GM23248 (cell line): ENCODE measurements at regions not wholly inside any gene's neighbourhood (a gene's known extent, or its start where the extent isn't known, plus 50 kb on each side); places are given as distances from the start of the nearest gene placed in this dataset.
"Not testable (repeated sequence)": the region's sequence is repeated elsewhere in the genome, so short reads cannot be mapped to it uniquely, and the experiment has no call there.

Experiments
- DNase-seq: peaks from one replicate; pipeline ENCODE4 v3.0.0-alpha.2; 2015
- H2AFZ ChIP-seq: fragments of 200-600 bp; sonication (generic); 2 replicates; pipeline ENCODE4 v1.6.1; 2016; ENCODE audit warnings: antibody characterized with exemption
- H3F3A ChIP-seq: fragments of 200-600 bp; sonication (generic); 2 replicates; pipeline ENCODE4 v1.6.1; 2016; ENCODE audit warnings: mild to moderate bottlenecking, antibody characterized with exemption, mixed run types; ENCODE audit not compliant: insufficient read depth
- H3K27ac ChIP-seq: fragments of 200-600 bp; sonication (generic); 2 replicates; pipeline ENCODE4 v1.5.1; 2016; ENCODE audit warnings: mild to moderate bottlenecking
- H3K27me3 ChIP-seq: fragments of 200-600 bp; sonication (generic); replicated peaks from 2 replicates; pipeline ENCODE4 v1.6.1; 2016; ENCODE audit warnings: mild to moderate bottlenecking; ENCODE audit not compliant: insufficient read depth
- H3K36me3 ChIP-seq: fragments of 200-600 bp; sonication (generic); 2 replicates; pipeline ENCODE4 v1.6.1; 2016; ENCODE audit warnings: low read depth, mild to moderate bottlenecking
- H3K4me1 ChIP-seq: fragments of 200-600 bp; sonication (generic); 2 replicates; pipeline ENCODE4 v1.6.1; 2016; ENCODE audit warnings: mild to moderate bottlenecking; ENCODE audit not compliant: insufficient read depth
- H3K4me2 ChIP-seq: fragments of 200-600 bp; sonication (generic); one replicate; pipeline ENCODE4 v1.6.1; 2016; ENCODE audit warnings: mild to moderate bottlenecking; ENCODE audit not compliant: unreplicated experiment
- H3K4me3 ChIP-seq: fragments of 200-600 bp; sonication (generic); 2 replicates; pipeline ENCODE4 v1.5.1; 2016; ENCODE audit warnings: mild to moderate bottlenecking
- H3K79me2 ChIP-seq: fragments of 200-600 bp; sonication (generic); 2 replicates; pipeline ENCODE4 v1.6.1; 2016; ENCODE audit warnings: mild to moderate bottlenecking; ENCODE audit not compliant: insufficient read depth
- H3K9ac ChIP-seq: fragments of 200-600 bp; sonication (generic); 2 replicates; pipeline ENCODE4 v1.6.1; 2016; ENCODE audit warnings: mild to moderate bottlenecking
- H3K9me2 ChIP-seq: fragments of 200-600 bp; sonication (generic); 2 replicates; pipeline ENCODE4 v1.6.1; 2016; ENCODE audit warnings: mixed run types, mild to moderate bottlenecking, moderate library complexity; ENCODE audit not compliant: insufficient read depth
- H3K9me3 ChIP-seq: fragments of 200-600 bp; sonication (generic); one replicate; pipeline ENCODE4 v1.6.1; 2017; ENCODE audit warnings: low read depth
- H4K20me1 ChIP-seq: fragments of 200-600 bp; sonication (generic); 2 replicates; pipeline ENCODE4 v1.6.0; 2016; ENCODE audit not compliant: insufficient read depth
- EZH2 ChIP-seq: fragments of 200-600 bp; sonication (generic); IDR thresholded peaks from 2 replicates; pipeline ENCODE4 v1.6.1; 2018; ENCODE audit warnings: antibody characterized with exemption, mild to moderate bottlenecking; ENCODE audit not compliant: insufficient read depth, poor library complexity, severe bottlenecking
- EZH2phosphoT487 ChIP-seq: fragments of 200-600 bp; sonication (generic); IDR thresholded peaks from 2 replicates; pipeline ENCODE4 v1.6.1; 2018; ENCODE audit warnings: antibody characterized with exemption, moderate library complexity, mild to moderate bottlenecking, low read depth; ENCODE audit not compliant: insufficient read depth
- WGBS, 2 experiments: methylation state at CpG; one replicate each; pipeline ENCODE4 v1.1.6; 2015 to 2017; ENCODE audit warnings: low lambda C conversion rate in 2 of 2, low coverage in 1 of 2; ENCODE audit errors: missing lambda C conversion rate in 2 of 2; 5-methylcytosine and 5-hydroxymethylcytosine counted together
- in situ Hi-C: fragments of 300-500 bp; cut with MboI; formaldehyde crosslinking; loops from 2 replicates; pipeline ENCODE4 v1.15.0; 2020

DNA sequence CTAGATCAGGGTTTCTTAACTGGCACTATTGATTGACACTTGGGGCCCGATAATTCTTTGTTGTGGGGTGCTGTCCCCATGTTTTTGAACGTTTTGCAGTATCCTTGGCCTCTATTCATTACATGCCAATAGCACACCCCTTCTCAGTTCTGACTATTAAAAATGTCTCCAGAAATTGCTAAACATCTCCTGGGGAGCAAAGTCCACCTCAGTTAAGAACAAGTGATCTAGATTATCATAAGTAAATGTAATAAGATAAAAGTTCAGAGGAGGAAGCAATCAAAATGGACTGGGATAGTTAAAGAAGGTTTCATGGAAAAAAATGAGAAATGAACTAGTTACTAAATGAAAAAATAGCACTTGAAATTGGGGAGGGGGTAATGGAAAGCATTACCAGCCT is 98.1 kb upstream of the MIR17HG start:
- no peak overlapping the region for H3K4me3 ChIP-seq
- WGBS, 2 experiments: 7 to 15% methylated on average over 2 of the region's 2 CpGs
- no peak overlapping the region for H3K9ac ChIP-seq
- H3K9me3 ChIP-seq: no peaks in the 10 kb centered on the region
- no peak overlapping the region for H2AFZ ChIP-seq
- H3K4me1 ChIP-seq: no peaks in the 10 kb centered on the region
- H3K27me3 ChIP-seq: no peaks in the 10 kb centered on the region
- no peak overlapping the region for H3K27ac ChIP-seq
- in situ Hi-C loops: no loop called here
- no peak overlapping the region for H3K4me2 ChIP-seq
- TF ChIP-seq EZH2 (no peak), EZH2phosphoT487 (no peak)
- H3K79me2 ChIP-seq: no peaks in the 10 kb centered on the region
- no peaks in the 10 kb centered on the region for H3F3A ChIP-seq
- H3K9me2 ChIP-seq: no peaks in the 10 kb centered on the region
- DNase-seq: no peak
- H3K36me3 ChIP-seq: no peaks in the 10 kb centered on the region
- no peaks in the 10 kb centered on the region for H4K20me1 ChIP-seq

DNA sequence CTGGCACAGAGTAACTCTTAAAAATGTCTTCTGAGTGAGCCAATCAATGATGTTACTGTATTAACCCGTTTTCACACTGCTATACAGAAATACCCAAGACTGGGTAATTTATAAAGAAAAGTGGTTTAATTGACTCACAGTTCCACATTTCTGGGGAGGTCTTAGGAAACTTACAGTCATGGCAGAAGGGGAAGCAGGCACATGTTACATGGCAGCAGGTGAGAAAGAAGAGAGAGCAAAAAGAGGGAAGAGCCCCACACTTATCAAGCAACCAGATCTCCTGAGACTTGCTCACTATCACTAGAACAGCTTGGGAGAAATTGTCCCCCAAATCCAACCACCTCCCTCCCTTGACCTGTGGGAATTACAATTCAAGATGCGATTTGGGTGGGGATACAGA is 97.6 kb upstream of the MIR17HG start:
- DNase-seq: no peak
- H3K9ac ChIP-seq: no peak overlapping the region
- no peaks in the 10 kb centered on the region for H3K27me3 ChIP-seq
- no peaks in the 10 kb centered on the region for H3K4me1 ChIP-seq
- H3K4me3 ChIP-seq: no peak overlapping the region
- in situ Hi-C loops: no loop called here
- no peak overlapping the region for H3K4me2 ChIP-seq
- H3K27ac ChIP-seq: no peak overlapping the region
- H3F3A ChIP-seq: no peaks in the 10 kb centered on the region
- WGBS, 2 experiments: 8 to 11% methylated on average over 2 of the region's 2 CpGs
- H3K36me3 ChIP-seq: no peaks in the 10 kb centered on the region
- TF ChIP-seq EZH2: no peak
- no peak for TF ChIP-seq EZH2phosphoT487
- no peaks in the 10 kb centered on the region for H3K9me2 ChIP-seq
- H3K9me3 ChIP-seq: no peaks in the 10 kb centered on the region
- H4K20me1 ChIP-seq: no peaks in the 10 kb centered on the region
- no peak overlapping the region for H2AFZ ChIP-seq
- no peaks in the 10 kb centered on the region for H3K79me2 ChIP-seq

DNA sequence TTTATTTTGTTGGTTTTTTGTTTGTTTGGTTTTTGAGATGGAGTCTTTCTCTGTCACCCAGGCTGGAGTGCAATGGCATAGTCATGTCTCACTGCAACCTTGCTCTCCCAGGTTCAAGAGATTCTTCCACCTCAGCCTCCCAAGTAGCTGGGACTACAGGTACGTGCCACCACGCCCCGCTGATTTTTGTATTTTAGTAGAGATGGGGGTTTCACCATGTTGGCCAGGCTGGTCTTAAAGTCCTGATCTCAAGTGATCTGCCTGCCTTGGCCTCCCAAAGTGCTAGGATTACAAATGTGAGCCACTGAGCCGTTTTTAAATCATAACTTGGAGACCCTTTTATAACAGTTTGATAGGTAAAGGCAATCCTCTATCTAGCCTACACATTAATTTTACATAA is 95.9 kb upstream of the MIR17HG start:
- H3K4me3 ChIP-seq, H3K4me1 ChIP-seq, H3K36me3 ChIP-seq, H3F3A ChIP-seq, in situ Hi-C loops, H2AFZ ChIP-seq, H3K27me3 ChIP-seq, H3K79me2 ChIP-seq, H3K27ac ChIP-seq, H4K20me1 ChIP-seq, H3K4me2 ChIP-seq, H3K9me2 ChIP-seq, H3K9me3 ChIP-seq, DNase-seq, H3K9ac ChIP-seq: not testable (repeated sequence)
- 36 to 43% methylated on average over 4 of the region's 4 CpGs for WGBS, 2 experiments

DNA sequence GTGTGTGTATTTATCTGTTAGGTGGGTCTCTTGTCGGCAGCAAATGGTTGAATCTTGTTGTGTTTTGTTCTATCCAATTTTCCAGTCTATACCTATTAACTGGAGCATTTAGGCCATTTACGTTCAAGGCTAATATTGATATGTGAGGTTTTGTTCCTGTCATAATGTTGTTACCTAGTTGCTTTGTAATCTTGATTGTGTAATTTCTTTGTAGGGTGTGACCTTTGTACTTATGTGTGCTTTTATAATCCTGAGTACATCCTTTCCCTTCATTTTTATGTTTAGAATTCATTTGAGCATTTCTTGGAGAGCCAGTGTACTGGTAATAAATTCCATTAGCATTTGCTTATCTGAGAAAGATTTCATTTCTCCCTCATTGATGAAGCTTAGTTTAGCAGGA is 83.0 kb upstream of the MIR17HG start:
- no peaks in the 10 kb centered on the region for H3K9me3 ChIP-seq
- no peak overlapping the region for H2AFZ ChIP-seq
- 27 to 40% methylated on average over 2 of the region's 2 CpGs for WGBS, 2 experiments
- H4K20me1 ChIP-seq: no peaks in the 10 kb centered on the region
- no peak overlapping the region for H3K9ac ChIP-seq
- H3K4me1 ChIP-seq: no peaks in the 10 kb centered on the region
- TF ChIP-seq EZH2phosphoT487 (no peak), EZH2 (no peak)
- no peak overlapping the region for H3K4me3 ChIP-seq
- in situ Hi-C loops: no loop called here
- no peaks in the 10 kb centered on the region for H3K36me3 ChIP-seq
- no peaks in the 10 kb centered on the region for H3K9me2 ChIP-seq
- no peaks in the 10 kb centered on the region for H3K79me2 ChIP-seq
- no peak overlapping the region for H3K27ac ChIP-seq
- no peaks in the 10 kb centered on the region for H3F3A ChIP-seq
- no peak for DNase-seq
- no peaks in the 10 kb centered on the region for H3K27me3 ChIP-seq
- no peak overlapping the region for H3K4me2 ChIP-seq

DNA sequence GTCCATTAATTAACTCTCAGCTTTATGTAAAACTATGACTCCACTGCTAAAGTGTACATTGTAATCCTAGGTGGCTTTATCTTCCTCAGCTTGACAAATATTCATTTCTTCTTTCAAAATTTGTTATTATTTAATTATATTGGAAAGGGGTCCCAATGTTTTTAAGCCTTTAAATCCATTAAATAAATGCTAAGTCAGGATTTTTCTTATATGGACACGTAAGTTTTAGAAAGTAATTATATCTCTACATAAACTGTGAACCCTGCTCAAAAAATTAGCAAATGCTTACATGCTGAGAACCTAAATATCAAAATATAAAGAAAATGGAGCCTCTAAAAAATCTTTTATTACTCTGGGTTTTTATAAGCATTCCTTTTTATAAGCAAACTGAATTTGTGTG is 78.2 kb upstream of the MIR17HG start:
- in situ Hi-C loops: no loop called here
- WGBS, 2 experiments: 15 to 16% methylated on average over 1 of the region's 1 CpG
- no peak overlapping the region for H3K4me2 ChIP-seq

More for the DNA sequence above, 78.2 kb upstream of the MIR17HG start:
- H3K27me3 ChIP-seq: no peaks in the 10 kb centered on the region
- H2AFZ ChIP-seq: no peak overlapping the region
- H3K4me3 ChIP-seq: no peak overlapping the region
- no peaks in the 10 kb centered on the region for H3K9me2 ChIP-seq
- H3K4me1 ChIP-seq: no peaks in the 10 kb centered on the region
- H3K9ac ChIP-seq: no peak overlapping the region
- no peaks in the 10 kb centered on the region for H3F3A ChIP-seq
- no peaks in the 10 kb centered on the region for H3K36me3 ChIP-seq
- TF ChIP-seq EZH2phosphoT487 (no peak), EZH2 (no peak)
- no peak overlapping the region for H3K27ac ChIP-seq
- H4K20me1 ChIP-seq: no peaks in the 10 kb centered on the region
- no peaks in the 10 kb centered on the region for H3K79me2 ChIP-seq
- no peak for DNase-seq
- H3K9me3 ChIP-seq: no peaks in the 10 kb centered on the region
